K562 (cell line): ENCODE measurements at regions not wholly inside any gene's neighbourhood (a gene's known extent, or its start where the extent isn't known, plus 50 kb on each side); places are given as distances from the start of the nearest gene placed in this dataset.

Experiments used
- ZFP36 ChIP-seq: fragments of 150-350 bp; IDR thresholded peaks from 2 replicates; pipeline ENCODE4 v1.6.1; 2018; ENCODE audit warnings: low read length, low read depth; ENCODE audit not compliant: partially characterized antibody
- ZNF589 ChIP-seq: fragments of 200-800 bp; sonication (Bioruptor generic); IDR thresholded peaks from 2 replicates; pipeline ENCODE4 v1.6.1; 2016; ENCODE audit warnings: low read depth, missing genetic modification characterization, missing compliant biosample characterization
- TF ChIP-seq, protein P1 (sequence below): fragments of 250-450 bp; sonication (Bioruptor Pico); IDR thresholded peaks from 2 replicates; pipeline ENCODE4 v1.5.0; 2020; ENCODE audit warnings: mild to moderate bottlenecking, borderline replicate concordance
- TF ChIP-seq, protein P2 (sequence below), 3 experiments: fragments of 200-800 bp in 1 of 3; fragments of 250-450 bp in 1 of 3; fragments of 450-650 bp in 1 of 3; sonication (Bioruptor Pico) in 1 of 3; sonication (Bioruptor generic) in 1 of 3; formaldehyde crosslinking in 1 of 3; IDR thresholded peaks; 2 replicates each; pipeline versions ENCODE4 v1.6.1 to v1.8.0; 2016 to 2022; ENCODE audit warnings: mild to moderate bottlenecking in 2 of 3, missing genetic modification characterization in 2 of 3, missing compliant biosample characterization in 1 of 3, moderate library complexity in 1 of 3
- TF ChIP-seq, protein P3 (sequence below), 3 experiments: IDR thresholded peaks in 2 of 3; conservative IDR thresholded peaks in 1 of 3; 2 replicates each; pipeline ENCODE4 v1.5.1; 2011 to 2012; ENCODE audit warnings: low read length in 3 of 3, mild to moderate bottlenecking in 3 of 3, control low read depth in 2 of 3, improper control_type of control experiment in 1 of 3, inconsistent platforms in 1 of 3, low read depth in 1 of 3, mixed read lengths in 1 of 3, moderate library complexity in 1 of 3; ENCODE audit not compliant: insufficient read depth in 2 of 3

DNA sequence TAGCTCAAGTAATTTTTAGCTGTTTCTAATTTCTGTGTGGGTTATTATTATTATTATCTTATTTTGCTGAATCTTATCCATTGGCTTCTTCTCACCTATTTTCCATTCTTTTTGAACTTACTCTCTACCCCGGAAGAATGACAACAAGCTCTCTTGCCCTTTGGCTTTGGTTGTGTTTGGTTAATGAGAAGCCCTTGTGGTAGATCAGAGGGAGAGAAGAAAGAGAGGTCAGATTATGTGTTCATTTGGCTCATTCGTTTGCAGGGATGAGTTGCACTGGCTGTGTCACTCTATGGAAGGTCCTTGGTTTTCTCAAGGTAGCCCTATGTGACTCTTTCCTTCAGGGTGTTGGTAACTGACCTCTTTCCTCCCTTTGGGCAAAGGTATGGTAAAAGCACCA lies 391.9 kb downstream of the LMO4 start:
- TF ChIP-seq, protein P1, sequence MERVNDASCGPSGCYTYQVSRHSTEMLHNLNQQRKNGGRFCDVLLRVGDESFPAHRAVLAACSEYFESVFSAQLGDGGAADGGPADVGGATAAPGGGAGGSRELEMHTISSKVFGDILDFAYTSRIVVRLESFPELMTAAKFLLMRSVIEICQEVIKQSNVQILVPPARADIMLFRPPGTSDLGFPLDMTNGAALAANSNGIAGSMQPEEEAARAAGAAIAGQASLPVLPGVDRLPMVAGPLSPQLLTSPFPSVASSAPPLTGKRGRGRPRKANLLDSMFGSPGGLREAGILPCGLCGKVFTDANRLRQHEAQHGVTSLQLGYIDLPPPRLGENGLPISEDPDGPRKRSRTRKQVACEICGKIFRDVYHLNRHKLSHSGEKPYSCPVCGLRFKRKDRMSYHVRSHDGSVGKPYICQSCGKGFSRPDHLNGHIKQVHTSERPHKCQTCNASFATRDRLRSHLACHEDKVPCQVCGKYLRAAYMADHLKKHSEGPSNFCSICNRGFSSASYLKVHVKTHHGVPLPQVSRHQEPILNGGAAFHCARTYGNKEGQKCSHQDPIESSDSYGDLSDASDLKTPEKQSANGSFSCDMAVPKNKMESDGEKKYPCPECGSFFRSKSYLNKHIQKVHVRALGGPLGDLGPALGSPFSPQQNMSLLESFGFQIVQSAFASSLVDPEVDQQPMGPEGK: no peak
- TF ChIP-seq ZFP36: no peak
- TF ChIP-seq ZNF589 (CRISPR knock-in tag): no peak
- TF ChIP-seq, protein P2, sequence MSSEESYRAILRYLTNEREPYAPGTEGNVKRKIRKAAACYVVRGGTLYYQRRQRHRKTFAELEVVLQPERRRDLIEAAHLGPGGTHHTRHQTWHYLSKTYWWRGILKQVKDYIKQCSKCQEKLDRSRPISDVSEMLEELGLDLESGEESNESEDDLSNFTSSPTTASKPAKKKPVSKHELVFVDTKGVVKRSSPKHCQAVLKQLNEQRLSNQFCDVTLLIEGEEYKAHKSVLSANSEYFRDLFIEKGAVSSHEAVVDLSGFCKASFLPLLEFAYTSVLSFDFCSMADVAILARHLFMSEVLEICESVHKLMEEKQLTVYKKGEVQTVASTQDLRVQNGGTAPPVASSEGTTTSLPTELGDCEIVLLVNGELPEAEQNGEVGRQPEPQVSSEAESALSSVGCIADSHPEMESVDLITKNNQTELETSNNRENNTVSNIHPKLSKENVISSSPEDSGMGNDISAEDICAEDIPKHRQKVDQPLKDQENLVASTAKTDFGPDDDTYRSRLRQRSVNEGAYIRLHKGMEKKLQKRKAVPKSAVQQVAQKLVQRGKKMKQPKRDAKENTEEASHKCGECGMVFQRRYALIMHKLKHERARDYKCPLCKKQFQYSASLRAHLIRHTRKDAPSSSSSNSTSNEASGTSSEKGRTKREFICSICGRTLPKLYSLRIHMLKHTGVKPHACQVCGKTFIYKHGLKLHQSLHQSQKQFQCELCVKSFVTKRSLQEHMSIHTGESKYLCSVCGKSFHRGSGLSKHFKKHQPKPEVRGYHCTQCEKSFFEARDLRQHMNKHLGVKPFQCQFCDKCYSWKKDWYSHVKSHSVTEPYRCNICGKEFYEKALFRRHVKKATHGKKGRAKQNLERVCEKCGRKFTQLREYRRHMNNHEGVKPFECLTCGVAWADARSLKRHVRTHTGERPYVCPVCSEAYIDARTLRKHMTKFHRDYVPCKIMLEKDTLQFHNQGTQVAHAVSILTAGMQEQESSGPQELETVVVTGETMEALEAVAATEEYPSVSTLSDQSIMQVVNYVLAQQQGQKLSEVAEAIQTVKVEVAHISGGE (CRISPR knock-in tag; IDR thresholded peaks at IDR 0.05): no peak
- TF ChIP-seq, protein P3, sequence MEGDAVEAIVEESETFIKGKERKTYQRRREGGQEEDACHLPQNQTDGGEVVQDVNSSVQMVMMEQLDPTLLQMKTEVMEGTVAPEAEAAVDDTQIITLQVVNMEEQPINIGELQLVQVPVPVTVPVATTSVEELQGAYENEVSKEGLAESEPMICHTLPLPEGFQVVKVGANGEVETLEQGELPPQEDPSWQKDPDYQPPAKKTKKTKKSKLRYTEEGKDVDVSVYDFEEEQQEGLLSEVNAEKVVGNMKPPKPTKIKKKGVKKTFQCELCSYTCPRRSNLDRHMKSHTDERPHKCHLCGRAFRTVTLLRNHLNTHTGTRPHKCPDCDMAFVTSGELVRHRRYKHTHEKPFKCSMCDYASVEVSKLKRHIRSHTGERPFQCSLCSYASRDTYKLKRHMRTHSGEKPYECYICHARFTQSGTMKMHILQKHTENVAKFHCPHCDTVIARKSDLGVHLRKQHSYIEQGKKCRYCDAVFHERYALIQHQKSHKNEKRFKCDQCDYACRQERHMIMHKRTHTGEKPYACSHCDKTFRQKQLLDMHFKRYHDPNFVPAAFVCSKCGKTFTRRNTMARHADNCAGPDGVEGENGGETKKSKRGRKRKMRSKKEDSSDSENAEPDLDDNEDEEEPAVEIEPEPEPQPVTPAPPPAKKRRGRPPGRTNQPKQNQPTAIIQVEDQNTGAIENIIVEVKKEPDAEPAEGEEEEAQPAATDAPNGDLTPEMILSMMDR (IDR thresholded peaks at IDR 0.05 in 2 of 3, conservative IDR thresholded peaks at IDR 0.05 in 1 of 3; ENCODE audit: insufficient read depth in 2 of 3, low read depth in 1 of 3, low read length in 3 of 3): no peak
